ENCODE measurements at regions not wholly inside any gene's neighbourhood (a gene's known extent, or its start where the extent isn't known, plus 50 kb on each side); places are given as distances from the start of the nearest gene placed in this dataset.

DNA sequence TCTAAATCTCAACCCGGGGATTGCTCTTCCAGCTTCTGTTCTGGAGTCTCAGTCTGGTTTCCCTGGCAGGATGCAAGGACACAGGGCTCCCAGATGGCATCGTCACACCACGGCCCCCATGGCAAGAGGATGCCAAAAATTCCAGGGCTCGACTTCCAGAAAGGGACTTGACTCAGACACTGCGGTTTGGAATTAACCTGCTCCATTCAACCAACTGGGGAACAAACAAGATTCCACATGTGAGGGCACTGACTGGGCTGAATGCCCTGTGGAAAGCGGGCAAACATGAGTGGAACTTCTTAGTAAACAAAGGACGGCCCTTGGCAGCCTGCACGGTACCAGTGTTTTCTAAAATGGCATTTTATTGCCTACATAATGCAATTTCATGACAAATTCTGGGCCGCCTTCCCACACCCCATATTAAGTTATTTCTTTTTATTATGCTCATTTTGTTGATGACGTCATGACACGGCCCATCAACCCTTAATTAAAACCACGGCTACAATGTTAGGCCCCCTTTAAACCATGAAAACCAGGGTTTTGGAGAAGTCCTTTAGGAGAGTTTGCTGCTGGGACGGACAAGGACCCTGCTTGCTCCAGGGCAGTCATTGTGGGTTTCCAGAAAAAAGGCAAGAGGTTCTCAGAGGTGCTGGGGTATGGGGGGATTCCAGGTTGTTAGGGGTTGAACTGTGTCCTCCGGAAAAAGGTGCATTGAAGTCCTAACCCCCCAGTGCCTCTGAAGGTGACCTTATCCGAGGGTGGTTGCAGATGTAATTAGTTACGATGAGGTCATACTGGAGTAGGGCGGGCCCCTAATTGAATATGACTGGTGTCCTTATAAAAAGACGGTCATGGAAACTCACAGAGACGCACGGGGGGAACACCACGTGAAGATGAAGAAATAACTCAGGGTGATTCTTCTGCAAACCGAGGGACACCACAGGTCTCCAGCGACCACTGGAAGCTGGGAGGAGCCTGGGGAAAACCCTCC is 205.6 kb downstream of the FOXL1 start:
- H3K4me3 Mint-ChIP-seq, result no peak overlapping the region
- peaks cover 10% of the 10 kb centered on the region for H3K4me1 Mint-ChIP-seq
- peaks cover 5% of the 10 kb centered on the region for H3K27me3 Mint-ChIP-seq (ENCODE audit: insufficient read depth)
- Histone ChIP-seq H3K4me1 (ENCODE audit: control insufficient read depth, insufficient read depth, low read length) (no peaks in the 10 kb centered on the region), H3K9me3 (ENCODE audit: control insufficient read depth, low read length) (no peaks in the 10 kb centered on the region), H3K27ac (ENCODE audit: low read depth, low read length) (no peak overlapping the region), H3K27me3 (ENCODE audit: control insufficient read depth, insufficient read depth, low read length, poor library complexity, severe bottlenecking) (no peaks in the 10 kb centered on the region), H3K36me3 (ENCODE audit: control insufficient read depth, insufficient read depth, low read length) (no peaks in the 10 kb centered on the region), H3K9ac (ENCODE audit: extremely low read depth, low read length, poor library complexity, severe bottlenecking) (no peak overlapping the region), H3K4me3 (ENCODE audit: low read length) (no peak overlapping the region)
- DNase-seq, result no peak
- H3K27ac Mint-ChIP-seq, result no peak overlapping the region
- no peaks in the 10 kb centered on the region for H3K9me3 Mint-ChIP-seq
- no peaks in the 10 kb centered on the region for H3K36me3 Mint-ChIP-seq (ENCODE audit: low read depth)
- 85 to 96% methylated on average over 15 to 23 of the region's 23 CpGs for WGBS, 2 experiments (ENCODE audit: insufficient coverage in 1 of 2, insufficient read length in 1 of 2)
- TF ChIP-seq, protein P1, sequence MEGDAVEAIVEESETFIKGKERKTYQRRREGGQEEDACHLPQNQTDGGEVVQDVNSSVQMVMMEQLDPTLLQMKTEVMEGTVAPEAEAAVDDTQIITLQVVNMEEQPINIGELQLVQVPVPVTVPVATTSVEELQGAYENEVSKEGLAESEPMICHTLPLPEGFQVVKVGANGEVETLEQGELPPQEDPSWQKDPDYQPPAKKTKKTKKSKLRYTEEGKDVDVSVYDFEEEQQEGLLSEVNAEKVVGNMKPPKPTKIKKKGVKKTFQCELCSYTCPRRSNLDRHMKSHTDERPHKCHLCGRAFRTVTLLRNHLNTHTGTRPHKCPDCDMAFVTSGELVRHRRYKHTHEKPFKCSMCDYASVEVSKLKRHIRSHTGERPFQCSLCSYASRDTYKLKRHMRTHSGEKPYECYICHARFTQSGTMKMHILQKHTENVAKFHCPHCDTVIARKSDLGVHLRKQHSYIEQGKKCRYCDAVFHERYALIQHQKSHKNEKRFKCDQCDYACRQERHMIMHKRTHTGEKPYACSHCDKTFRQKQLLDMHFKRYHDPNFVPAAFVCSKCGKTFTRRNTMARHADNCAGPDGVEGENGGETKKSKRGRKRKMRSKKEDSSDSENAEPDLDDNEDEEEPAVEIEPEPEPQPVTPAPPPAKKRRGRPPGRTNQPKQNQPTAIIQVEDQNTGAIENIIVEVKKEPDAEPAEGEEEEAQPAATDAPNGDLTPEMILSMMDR (conservative IDR thresholded peaks at IDR 0.05), result no peak

DNA sequence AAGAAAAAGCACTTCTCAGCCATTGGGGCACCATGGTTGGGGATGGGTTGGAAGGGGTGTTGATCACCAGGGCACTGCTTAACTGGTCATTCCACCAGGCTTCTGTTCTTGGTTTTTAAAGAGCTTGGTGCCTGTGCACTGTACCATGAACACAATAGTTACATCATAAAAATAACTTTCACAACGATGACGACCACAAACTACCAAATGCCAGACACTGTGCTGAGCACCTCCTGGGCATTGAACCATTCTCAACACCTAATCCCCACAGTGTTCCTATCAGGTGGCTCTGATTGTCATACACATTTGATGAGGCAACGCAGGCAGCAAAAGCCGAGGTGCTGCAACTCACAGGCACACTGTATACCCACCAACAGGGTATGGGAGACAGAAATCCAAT is 208.0 kb downstream of the FOXL1 start:
- Mint-ChIP-seq H3K9me3 (no peaks in the 10 kb centered on the region), H3K27ac (no peak overlapping the region), H3K27me3 (ENCODE audit: insufficient read depth) (no peaks in the 10 kb centered on the region), H3K36me3 (ENCODE audit: low read depth) (no peaks in the 10 kb centered on the region), H3K4me1 (peaks cover 21% of the 10 kb centered on the region), H3K4me3 (no peak overlapping the region)
- Histone ChIP-seq H3K4me1 (ENCODE audit: control insufficient read depth, insufficient read depth, low read length) (peaks cover 5% of the 10 kb centered on the region), H3K4me3 (ENCODE audit: low read length) (no peak overlapping the region), H3K27ac (ENCODE audit: low read depth, low read length) (no peak overlapping the region), H3K9me3 (ENCODE audit: control insufficient read depth, low read length) (no peaks in the 10 kb centered on the region), H3K9ac (ENCODE audit: extremely low read depth, low read length, poor library complexity, severe bottlenecking) (no peak overlapping the region), H3K27me3 (ENCODE audit: control insufficient read depth, insufficient read depth, low read length, poor library complexity, severe bottlenecking) (no peaks in the 10 kb centered on the region), H3K36me3 (ENCODE audit: control insufficient read depth, insufficient read depth, low read length) (no peaks in the 10 kb centered on the region)
- TF ChIP-seq, protein P1 (conservative IDR thresholded peaks at IDR 0.05), result no peak
- no peak for DNase-seq
- 96 to 100% methylated on average over 3 to 4 of the region's 4 CpGs for WGBS, 2 experiments (ENCODE audit: insufficient coverage in 1 of 2, insufficient read length in 1 of 2)

DNA sequence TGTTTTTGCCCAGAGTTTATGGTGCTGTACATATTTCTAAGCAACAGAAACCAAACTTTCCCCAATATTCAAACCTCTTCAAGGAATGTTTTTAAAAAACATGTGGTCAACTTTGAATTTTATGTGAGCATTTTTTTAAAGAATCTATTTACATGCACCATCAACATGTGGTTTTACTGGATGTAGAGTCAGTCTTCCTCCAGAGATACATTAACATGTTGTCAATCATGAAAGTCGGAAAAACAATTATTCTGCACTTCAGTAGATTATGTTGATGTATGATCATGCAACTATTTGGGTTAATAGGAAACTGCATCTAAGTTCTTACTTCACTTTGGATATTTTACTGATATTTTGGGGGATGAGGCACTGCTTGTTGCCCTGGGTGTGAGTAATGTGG is 208.6 kb downstream of the FOXL1 start:
- no peak overlapping the region for H3K9ac ChIP-seq (ENCODE audit: extremely low read depth, low read length, poor library complexity, severe bottlenecking)
- H3K4me1 ChIP-seq (ENCODE audit: control insufficient read depth, insufficient read depth, low read length), result peaks cover 5% of the 10 kb centered on the region
- H3K27ac Mint-ChIP-seq, result no peak overlapping the region
- no peak overlapping the region for H3K4me3 Mint-ChIP-seq
- peaks cover 2% of the 10 kb centered on the region for H3K27me3 Mint-ChIP-seq (ENCODE audit: insufficient read depth)
- 78% methylated on average over 1 of the region's 1 CpG; no CpG with 5 or more reads in 1 of the 2 experiments for WGBS, 2 experiments (ENCODE audit: insufficient coverage in 1 of 2, insufficient read length in 1 of 2)
- H3K9me3 ChIP-seq (ENCODE audit: control insufficient read depth, low read length), result no peaks in the 10 kb centered on the region
- no peaks in the 10 kb centered on the region for H3K36me3 ChIP-seq (ENCODE audit: control insufficient read depth, insufficient read depth, low read length)
- H3K4me3 ChIP-seq (ENCODE audit: low read length), result no peak overlapping the region
- H3K27ac ChIP-seq (ENCODE audit: low read depth, low read length), result no peak overlapping the region
- no peaks in the 10 kb centered on the region for H3K36me3 Mint-ChIP-seq (ENCODE audit: low read depth)
- TF ChIP-seq, protein P1 (conservative IDR thresholded peaks at IDR 0.05), result no peak
- no peaks in the 10 kb centered on the region for H3K27me3 ChIP-seq (ENCODE audit: control insufficient read depth, insufficient read depth, low read length, poor library complexity, severe bottlenecking)
- peaks cover 21% of the 10 kb centered on the region for H3K4me1 Mint-ChIP-seq
- no peak for DNase-seq
- H3K9me3 Mint-ChIP-seq, result no peaks in the 10 kb centered on the region

All from endodermal cell (in vitro differentiated cells).